HUES48 (cell line): ENCODE measurements at regions not wholly inside any gene's neighbourhood (a gene's known extent, or its start where the extent isn't known, plus 50 kb on each side); places are given as distances from the start of the nearest gene placed in this dataset.

Experiments used
- H3K27ac ChIP-seq: one replicate; pipeline ENCODE4 v1.7.0; 2013; ENCODE audit warnings: low read depth, low read length, inconsistent platforms
- H3K27me3 ChIP-seq: 2 replicates; pipeline ENCODE4 v1.6.1; 2013; ENCODE audit warnings: mild to moderate bottlenecking, low read length; ENCODE audit not compliant: control insufficient read depth, insufficient read depth
- H3K36me3 ChIP-seq: 2 replicates; pipeline ENCODE4 v1.6.1; 2013; ENCODE audit warnings: low read length; ENCODE audit not compliant: control insufficient read depth, insufficient read depth
- H3K4me1 ChIP-seq: 2 replicates; pipeline ENCODE4 v1.6.1; 2013; ENCODE audit warnings: mild to moderate bottlenecking, low read length; ENCODE audit not compliant: control insufficient read depth, insufficient read depth
- H3K4me3 ChIP-seq: 2 replicates; pipeline ENCODE4 v1.5.1; 2013; ENCODE audit warnings: mild to moderate bottlenecking, low read depth, low read length
- H3K9ac ChIP-seq: 2 replicates; pipeline ENCODE4 v1.6.1; 2013; ENCODE audit warnings: mild to moderate bottlenecking, low read depth, low read length, moderate library complexity
- H3K9me3 ChIP-seq: 2 replicates; pipeline ENCODE4 v1.6.1; 2013; ENCODE audit warnings: low read length; ENCODE audit not compliant: control insufficient read depth, insufficient read depth

- H3K27me3 ChIP-seq, result no peaks in the 10 kb centered on the region
- H3K4me3 ChIP-seq, result no peak overlapping the region
- no peak overlapping the region for H3K27ac ChIP-seq
- no peaks in the 10 kb centered on the region for H3K9me3 ChIP-seq
- no peaks in the 10 kb centered on the region for H3K4me1 ChIP-seq
- no peak overlapping the region for H3K9ac ChIP-seq
- H3K36me3 ChIP-seq, result no peaks in the 10 kb centered on the region
Measured at GRCh38 chr4:24091639-24092233, 201.9 kb upstream of the PPARGC1A start.

- Histone ChIP-seq H3K9me3 (no peaks in the 10 kb centered on the region), H3K4me1 (no peaks in the 10 kb centered on the region), H3K9ac (no peak overlapping the region), H3K36me3 (no peaks in the 10 kb centered on the region), H3K27me3 (no peaks in the 10 kb centered on the region), H3K27ac (no peak overlapping the region), H3K4me3 (no peak overlapping the region)
Measured at GRCh38 chr4:24089851-24090534, 200.1 kb upstream of the PPARGC1A start.

- Histone ChIP-seq H3K4me3 (no peak overlapping the region), H3K36me3 (no peaks in the 10 kb centered on the region), H3K9ac (no peak overlapping the region), H3K27ac (no peak overlapping the region), H3K4me1 (no peaks in the 10 kb centered on the region), H3K27me3 (no peaks in the 10 kb centered on the region), H3K9me3 (no peaks in the 10 kb centered on the region)
Measured at GRCh38 chr4:24080871-24081270, 191.0 kb upstream of the PPARGC1A start.

- H3K27ac ChIP-seq, result no peak overlapping the region
- H3K27me3 ChIP-seq, result no peaks in the 10 kb centered on the region
- H3K4me1 ChIP-seq, result no peaks in the 10 kb centered on the region
- no peaks in the 10 kb centered on the region for H3K9me3 ChIP-seq
- no peak overlapping the region for H3K4me3 ChIP-seq
- no peaks in the 10 kb centered on the region for H3K36me3 ChIP-seq
- no peak overlapping the region for H3K9ac ChIP-seq
Measured at GRCh38 chr4:24078347-24078962, 188.6 kb upstream of the PPARGC1A start.

- no peak overlapping the region for H3K4me3 ChIP-seq
- no peaks in the 10 kb centered on the region for H3K27me3 ChIP-seq
- H3K4me1 ChIP-seq, result no peaks in the 10 kb centered on the region
- H3K9ac ChIP-seq, result no peak overlapping the region
- H3K27ac ChIP-seq, result no peak overlapping the region
- no peaks in the 10 kb centered on the region for H3K9me3 ChIP-seq
- no peaks in the 10 kb centered on the region for H3K36me3 ChIP-seq
Measured at GRCh38 chr4:24076811-24077210, 187.0 kb upstream of the PPARGC1A start.

GRCh38 chr4:24073948-24074347, 184.1 kb upstream of the PPARGC1A start:
- no peak overlapping the region for H3K4me3 ChIP-seq
- H3K9me3 ChIP-seq, result no peaks in the 10 kb centered on the region
- no peak overlapping the region for H3K9ac ChIP-seq

GRCh38 chr4:24071612-24072372, 181.9 kb upstream of the PPARGC1A start:
- H3K27ac ChIP-seq, result no peak overlapping the region
- no peak overlapping the region for H3K9ac ChIP-seq
- no peak overlapping the region for H3K4me3 ChIP-seq
- H3K27me3 ChIP-seq, result no peaks in the 10 kb centered on the region
- no peaks in the 10 kb centered on the region for H3K4me1 ChIP-seq
- H3K36me3 ChIP-seq, result no peaks in the 10 kb centered on the region
- H3K9me3 ChIP-seq, result no peaks in the 10 kb centered on the region

More at GRCh38 chr4:24073948-24074347, 184.1 kb upstream of the PPARGC1A start:
- H3K36me3 ChIP-seq, result no peaks in the 10 kb centered on the region
- no peaks in the 10 kb centered on the region for H3K27me3 ChIP-seq
- no peaks in the 10 kb centered on the region for H3K4me1 ChIP-seq
- no peak overlapping the region for H3K27ac ChIP-seq

- Histone ChIP-seq H3K9ac (no peak overlapping the region), H3K27ac (no peak overlapping the region), H3K27me3 (no peaks in the 10 kb centered on the region), H3K36me3 (no peaks in the 10 kb centered on the region), H3K4me3 (no peak overlapping the region), H3K9me3 (no peaks in the 10 kb centered on the region), H3K4me1 (no peaks in the 10 kb centered on the region)
Measured at GRCh38 chr4:24070117-24070516, 180.3 kb upstream of the PPARGC1A start.

- Histone ChIP-seq H3K9ac (no peak overlapping the region), H3K27ac (no peak overlapping the region), H3K4me3 (no peak overlapping the region), H3K36me3 (no peaks in the 10 kb centered on the region), H3K27me3 (no peaks in the 10 kb centered on the region), H3K4me1 (no peaks in the 10 kb centered on the region), H3K9me3 (no peaks in the 10 kb centered on the region)
Measured at GRCh38 chr4:24067367-24068193, 177.7 kb upstream of the PPARGC1A start.

- H3K27ac ChIP-seq, result no peak overlapping the region
- H3K27me3 ChIP-seq, result no peaks in the 10 kb centered on the region
- no peak overlapping the region for H3K9ac ChIP-seq
- H3K4me3 ChIP-seq, result no peak overlapping the region
- H3K9me3 ChIP-seq, result no peaks in the 10 kb centered on the region
- no peaks in the 10 kb centered on the region for H3K36me3 ChIP-seq
- H3K4me1 ChIP-seq, result no peaks in the 10 kb centered on the region
Measured at GRCh38 chr4:24065974-24066373, 176.1 kb upstream of the PPARGC1A start.
